IMR-90 (cell line): ENCODE measurements at regions not wholly inside any gene's neighbourhood (a gene's known extent, or its start where the extent isn't known, plus 50 kb on each side); places are given as distances from the start of the nearest gene placed in this dataset.

Experiments
- CEBPB ChIP-seq: IDR thresholded peaks from 2 replicates; pipeline ENCODE4 v1.6.1; 2012; ENCODE audit warnings: low read depth, low read length, improper control_type of control experiment
- FOS ChIP-seq: fragments of 150-350 bp; IDR thresholded peaks from 2 replicates; pipeline ENCODE4 v1.6.1; 2016; ENCODE audit warnings: low read depth, low read length
- MAFK ChIP-seq: IDR thresholded peaks from 2 replicates; pipeline ENCODE4 v1.6.1; 2012; ENCODE audit warnings: low read depth, low read length, improper control_type of control experiment
- MXI1 ChIP-seq: IDR thresholded peaks from 2 replicates; pipeline ENCODE4 v1.6.1; 2012; ENCODE audit warnings: low read depth, mild to moderate bottlenecking, low read length, moderate library complexity, borderline replicate concordance
- NFE2L2 ChIP-seq: fragments of 150-350 bp; IDR thresholded peaks from 2 replicates; pipeline ENCODE4 v1.6.1; 2016; ENCODE audit warnings: low read depth, mild to moderate bottlenecking, low read length
- POLR2A ChIP-seq: IDR thresholded peaks from 2 replicates; pipeline ENCODE4 v1.6.1; 2012; ENCODE audit warnings: mild to moderate bottlenecking, low read depth, low read length
- RAD21 ChIP-seq: IDR thresholded peaks from 2 replicates; pipeline ENCODE4 v1.6.1; 2012; ENCODE audit warnings: low read length, improper control_type of control experiment
- SMC3 ChIP-seq: fragments of 150-350 bp; IDR thresholded peaks from 2 replicates; pipeline ENCODE4 v1.6.1; 2016; ENCODE audit warnings: low read depth, mild to moderate bottlenecking, antibody characterized with exemption, low read length, moderate library complexity
- USF2 ChIP-seq: fragments of 150-350 bp; IDR thresholded peaks from 2 replicates; pipeline ENCODE4 v1.6.1; 2017; ENCODE audit warnings: mild to moderate bottlenecking, antibody characterized with exemption, low read length, low read depth
- TF ChIP-seq, protein P1 (sequence below): conservative IDR thresholded peaks from 2 replicates; pipeline ENCODE4 v1.5.1; 2012; ENCODE audit warnings: mild to moderate bottlenecking, low read depth, low read length, improper control_type of control experiment

DNA sequence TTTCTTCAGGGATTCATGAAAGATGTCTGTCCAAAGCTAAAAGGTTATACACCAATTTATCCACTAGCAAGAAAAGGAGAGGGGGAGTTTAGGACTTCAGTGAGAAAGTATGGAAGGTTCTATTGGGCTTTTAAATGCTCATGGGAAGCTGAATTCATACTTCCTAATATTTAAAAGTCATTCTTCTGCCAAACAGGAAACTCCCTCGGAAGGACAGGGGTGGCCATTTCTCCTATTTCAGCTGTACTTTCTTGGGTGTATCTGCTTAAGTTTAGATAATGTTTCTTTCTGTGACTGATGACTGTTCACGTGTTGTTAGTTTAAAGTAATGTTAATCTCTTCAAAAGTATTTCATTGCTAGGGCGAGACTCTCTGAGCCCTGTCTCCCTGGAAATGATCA, 80.5 kb upstream of the IFNGR1 start:
- TF ChIP-seq, protein P1, sequence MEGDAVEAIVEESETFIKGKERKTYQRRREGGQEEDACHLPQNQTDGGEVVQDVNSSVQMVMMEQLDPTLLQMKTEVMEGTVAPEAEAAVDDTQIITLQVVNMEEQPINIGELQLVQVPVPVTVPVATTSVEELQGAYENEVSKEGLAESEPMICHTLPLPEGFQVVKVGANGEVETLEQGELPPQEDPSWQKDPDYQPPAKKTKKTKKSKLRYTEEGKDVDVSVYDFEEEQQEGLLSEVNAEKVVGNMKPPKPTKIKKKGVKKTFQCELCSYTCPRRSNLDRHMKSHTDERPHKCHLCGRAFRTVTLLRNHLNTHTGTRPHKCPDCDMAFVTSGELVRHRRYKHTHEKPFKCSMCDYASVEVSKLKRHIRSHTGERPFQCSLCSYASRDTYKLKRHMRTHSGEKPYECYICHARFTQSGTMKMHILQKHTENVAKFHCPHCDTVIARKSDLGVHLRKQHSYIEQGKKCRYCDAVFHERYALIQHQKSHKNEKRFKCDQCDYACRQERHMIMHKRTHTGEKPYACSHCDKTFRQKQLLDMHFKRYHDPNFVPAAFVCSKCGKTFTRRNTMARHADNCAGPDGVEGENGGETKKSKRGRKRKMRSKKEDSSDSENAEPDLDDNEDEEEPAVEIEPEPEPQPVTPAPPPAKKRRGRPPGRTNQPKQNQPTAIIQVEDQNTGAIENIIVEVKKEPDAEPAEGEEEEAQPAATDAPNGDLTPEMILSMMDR = no peak
- TF ChIP-seq USF2 = no peak
- no peak for TF ChIP-seq NFE2L2
- no peak for TF ChIP-seq SMC3
- no peak for TF ChIP-seq POLR2A
- no peak for TF ChIP-seq MXI1
- no peak for TF ChIP-seq CEBPB
- TF ChIP-seq MAFK = no peak
- no peak for TF ChIP-seq RAD21
- TF ChIP-seq FOS = no peak
